ENCODE measurements at regions not wholly inside any gene's neighbourhood (a gene's known extent, or its start where the extent isn't known, plus 50 kb on each side); places are given as distances from the start of the nearest gene placed in this dataset.

DNA sequence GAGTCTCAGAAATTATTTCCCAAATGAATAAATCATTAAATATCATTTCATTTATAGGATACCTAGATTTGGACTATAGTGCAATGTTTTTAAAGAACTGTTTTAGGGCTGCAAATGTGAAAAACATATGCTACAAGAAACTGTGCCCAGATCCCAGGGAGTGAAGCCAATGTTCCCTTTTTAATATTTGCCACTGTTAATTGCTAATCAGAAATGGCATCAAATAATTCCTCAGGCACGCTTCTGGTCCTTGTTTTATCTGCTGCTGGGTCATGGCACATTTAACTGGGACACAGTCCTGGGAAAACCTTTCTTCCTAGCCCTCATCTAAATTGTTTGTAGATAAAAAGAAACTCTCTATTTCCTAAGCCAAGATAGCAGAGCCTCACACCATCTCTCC lies 79.3 kb upstream of the CNTNAP4 start:
- TF ChIP-seq FOXP2 (optimal IDR thresholded peaks at IDR 0.05; ENCODE audit: borderline replicate concordance, extremely low read depth, extremely low read length, insufficient read depth) (no peak), SIN3A (IDR thresholded peaks at IDR 0.05; ENCODE audit: borderline replicate concordance, insufficient read depth, low read length) (no peak), TAF1 (IDR thresholded peaks at IDR 0.05; ENCODE audit: borderline replicate concordance, insufficient read depth, low read length) (no peak), POLR2AphosphoS5 (IDR thresholded peaks at IDR 0.05; ENCODE audit: low read depth, low read length) (no peak)
- TF ChIP-seq, protein P1, sequence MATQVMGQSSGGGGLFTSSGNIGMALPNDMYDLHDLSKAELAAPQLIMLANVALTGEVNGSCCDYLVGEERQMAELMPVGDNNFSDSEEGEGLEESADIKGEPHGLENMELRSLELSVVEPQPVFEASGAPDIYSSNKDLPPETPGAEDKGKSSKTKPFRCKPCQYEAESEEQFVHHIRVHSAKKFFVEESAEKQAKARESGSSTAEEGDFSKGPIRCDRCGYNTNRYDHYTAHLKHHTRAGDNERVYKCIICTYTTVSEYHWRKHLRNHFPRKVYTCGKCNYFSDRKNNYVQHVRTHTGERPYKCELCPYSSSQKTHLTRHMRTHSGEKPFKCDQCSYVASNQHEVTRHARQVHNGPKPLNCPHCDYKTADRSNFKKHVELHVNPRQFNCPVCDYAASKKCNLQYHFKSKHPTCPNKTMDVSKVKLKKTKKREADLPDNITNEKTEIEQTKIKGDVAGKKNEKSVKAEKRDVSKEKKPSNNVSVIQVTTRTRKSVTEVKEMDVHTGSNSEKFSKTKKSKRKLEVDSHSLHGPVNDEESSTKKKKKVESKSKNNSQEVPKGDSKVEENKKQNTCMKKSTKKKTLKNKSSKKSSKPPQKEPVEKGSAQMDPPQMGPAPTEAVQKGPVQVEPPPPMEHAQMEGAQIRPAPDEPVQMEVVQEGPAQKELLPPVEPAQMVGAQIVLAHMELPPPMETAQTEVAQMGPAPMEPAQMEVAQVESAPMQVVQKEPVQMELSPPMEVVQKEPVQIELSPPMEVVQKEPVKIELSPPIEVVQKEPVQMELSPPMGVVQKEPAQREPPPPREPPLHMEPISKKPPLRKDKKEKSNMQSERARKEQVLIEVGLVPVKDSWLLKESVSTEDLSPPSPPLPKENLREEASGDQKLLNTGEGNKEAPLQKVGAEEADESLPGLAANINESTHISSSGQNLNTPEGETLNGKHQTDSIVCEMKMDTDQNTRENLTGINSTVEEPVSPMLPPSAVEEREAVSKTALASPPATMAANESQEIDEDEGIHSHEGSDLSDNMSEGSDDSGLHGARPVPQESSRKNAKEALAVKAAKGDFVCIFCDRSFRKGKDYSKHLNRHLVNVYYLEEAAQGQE (IDR thresholded peaks at IDR 0.05; ENCODE audit: insufficient read depth in 1 of 2, low read depth in 2 of 2, low read length in 2 of 2), result no peak

GRCh38 chr16:76199681-76200220 lies 77.5 kb upstream of the CNTNAP4 start:
- no peak for TF ChIP-seq SIN3A (IDR thresholded peaks at IDR 0.05; ENCODE audit: borderline replicate concordance, insufficient read depth, low read length)
- no peak for TF ChIP-seq POLR2AphosphoS5 (IDR thresholded peaks at IDR 0.05; ENCODE audit: low read depth, low read length)
- TF ChIP-seq TAF1 (IDR thresholded peaks at IDR 0.05; ENCODE audit: borderline replicate concordance, insufficient read depth, low read length), result no peak
- no peak for TF ChIP-seq FOXP2 (optimal IDR thresholded peaks at IDR 0.05; ENCODE audit: borderline replicate concordance, extremely low read depth, extremely low read length, insufficient read depth)
- TF ChIP-seq, protein P1 (IDR thresholded peaks at IDR 0.05; ENCODE audit: insufficient read depth in 1 of 2, low read depth in 2 of 2, low read length in 2 of 2), result no peak

- TF ChIP-seq, protein P1 (IDR thresholded peaks at IDR 0.05; ENCODE audit: insufficient read depth in 1 of 2, low read depth in 2 of 2, low read length in 2 of 2), result no peak
- TF ChIP-seq POLR2AphosphoS5 (IDR thresholded peaks at IDR 0.05; ENCODE audit: low read depth, low read length) (no peak), FOXP2 (optimal IDR thresholded peaks at IDR 0.05; ENCODE audit: borderline replicate concordance, extremely low read depth, extremely low read length, insufficient read depth) (no peak), TAF1 (IDR thresholded peaks at IDR 0.05; ENCODE audit: borderline replicate concordance, insufficient read depth, low read length) (no peak), SIN3A (IDR thresholded peaks at IDR 0.05; ENCODE audit: borderline replicate concordance, insufficient read depth, low read length) (no peak)
These were observed 75.8 kb upstream of the CNTNAP4 start for GRCh38 chr16:76201385-76201784.

DNA sequence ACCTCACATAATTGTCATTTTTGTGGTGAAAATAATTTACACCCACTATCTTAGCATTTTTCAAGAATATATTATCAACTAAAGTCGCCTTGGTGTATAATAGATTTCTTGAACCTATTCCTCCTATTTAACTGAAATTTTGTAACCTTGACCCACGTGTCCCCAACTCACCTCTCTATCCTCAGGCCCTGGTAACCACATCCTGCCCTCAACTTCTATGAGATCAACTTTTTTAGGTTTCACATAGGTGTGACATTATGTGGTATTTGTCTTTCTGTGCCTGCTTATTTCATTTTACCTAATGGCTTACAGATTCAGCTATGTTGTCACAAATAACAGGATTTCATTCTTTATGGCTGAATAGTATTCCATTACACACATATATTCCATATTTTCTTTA lies 73.0 kb upstream of the CNTNAP4 start:
- TF ChIP-seq, protein P1 (IDR thresholded peaks at IDR 0.05; ENCODE audit: insufficient read depth in 1 of 2, low read depth in 2 of 2, low read length in 2 of 2), result no peak
- TF ChIP-seq SIN3A (IDR thresholded peaks at IDR 0.05; ENCODE audit: borderline replicate concordance, insufficient read depth, low read length) (no peak), FOXP2 (optimal IDR thresholded peaks at IDR 0.05; ENCODE audit: borderline replicate concordance, extremely low read depth, extremely low read length, insufficient read depth) (no peak), POLR2AphosphoS5 (IDR thresholded peaks at IDR 0.05; ENCODE audit: low read depth, low read length) (no peak), TAF1 (IDR thresholded peaks at IDR 0.05; ENCODE audit: borderline replicate concordance, insufficient read depth, low read length) (no peak)

All from PFSK-1 (cell line).